ENCODE measurements at regions not wholly inside any gene's neighbourhood (a gene's known extent, or its start where the extent isn't known, plus 50 kb on each side); places are given as distances from the start of the nearest gene placed in this dataset.

DNA sequence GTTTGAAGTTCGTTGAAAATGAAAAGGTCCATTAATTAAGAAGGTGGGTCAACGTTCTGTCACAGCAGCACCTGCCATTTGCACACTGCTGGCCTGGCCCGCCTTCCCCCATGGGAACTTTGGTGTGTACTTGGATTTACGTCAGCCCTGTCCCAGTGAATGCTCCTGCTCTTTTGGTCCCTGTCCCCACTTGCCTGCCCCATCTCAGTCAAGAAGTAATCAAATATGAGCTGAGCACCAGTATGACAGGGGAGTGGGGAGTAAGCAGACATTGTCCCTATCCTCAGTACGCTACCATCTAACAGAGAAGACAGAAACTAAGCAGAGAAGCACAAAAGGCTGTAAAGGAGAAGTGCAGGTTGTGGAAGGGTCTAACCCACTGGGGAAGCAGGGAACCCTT, 65.1 kb downstream of the SLC4A3 start:
- DNase-seq: no peak

GRCh38 chr2:219695145-219695709, 67.8 kb downstream of the SLC4A3 start:
- DNase-seq: peak; percentile 63

DNA sequence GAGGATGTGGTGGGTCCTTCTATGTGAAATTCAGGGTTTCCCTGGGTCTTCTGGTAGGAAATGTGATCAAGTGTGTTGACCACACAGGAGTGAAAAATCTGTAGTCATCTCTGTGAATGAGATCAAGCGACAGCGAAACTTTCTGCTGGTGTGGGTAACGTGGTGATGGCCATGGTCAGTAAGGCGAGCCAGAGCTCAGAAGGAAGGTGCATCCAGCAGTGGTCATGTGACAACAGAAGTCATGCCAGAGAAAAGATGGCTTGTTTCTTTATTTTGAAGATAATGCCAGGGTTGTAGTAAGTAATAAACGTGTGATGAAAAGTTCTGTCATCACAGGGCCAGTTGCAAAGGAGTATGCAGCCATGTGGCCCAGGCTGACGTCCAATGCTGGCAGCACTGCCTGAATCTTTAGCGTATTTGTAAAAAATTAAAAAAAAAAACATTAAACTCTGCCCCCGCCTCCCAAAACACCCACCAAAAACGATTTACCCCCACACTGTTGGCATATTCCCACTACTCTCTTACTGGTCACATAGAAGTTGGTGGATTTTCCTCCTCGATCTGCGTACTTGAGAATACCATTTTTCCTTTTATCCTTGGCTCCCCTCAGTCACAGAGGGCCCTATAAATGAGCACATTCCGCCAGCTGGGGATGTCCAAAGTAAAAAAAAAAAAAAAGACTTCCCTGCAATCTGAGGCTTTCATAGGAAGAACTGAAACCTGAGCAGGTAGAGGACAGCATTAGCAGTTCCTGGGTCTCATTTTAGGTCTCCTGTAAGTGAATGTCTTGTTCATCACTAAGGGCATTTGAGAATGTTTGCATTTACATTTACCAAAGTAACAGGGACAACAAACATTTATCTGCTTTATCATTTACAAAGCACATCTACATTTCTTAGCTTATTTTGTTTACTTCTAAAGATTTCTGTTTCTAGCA, 70.6 kb downstream of the SLC4A3 start:
- DNase-seq: peak; percentile 79

- no peak for DNase-seq
Measured at GRCh38 chr2:219698748-219699439, 71.5 kb downstream of the SLC4A3 start.

DNA sequence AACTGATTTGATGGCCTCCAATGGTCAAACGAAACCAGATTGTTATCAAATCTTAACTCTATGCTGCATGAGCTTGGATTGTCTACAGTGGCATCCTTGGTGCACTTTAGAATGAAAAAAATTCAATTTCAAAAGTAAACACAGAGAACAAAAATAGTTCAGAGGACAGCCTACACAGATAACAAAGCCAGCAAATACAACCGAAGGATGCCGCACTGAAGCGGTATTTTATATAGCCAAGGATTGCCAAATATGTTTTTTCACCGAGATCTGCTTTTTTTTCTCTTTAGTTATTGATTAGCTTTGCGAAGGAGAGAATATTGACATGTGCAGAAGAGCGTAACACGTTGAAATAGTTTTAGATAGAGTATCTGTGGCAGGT, 72.0 kb downstream of the SLC4A3 start:
- DNase-seq: no peak

GRCh38 chr2:219701847-219702634, 74.6 kb downstream of the SLC4A3 start:
- DNase-seq: peak; percentile 77

GRCh38 chr2:219702796-219703545, 75.5 kb downstream of the SLC4A3 start:
- no peak for DNase-seq

DNA sequence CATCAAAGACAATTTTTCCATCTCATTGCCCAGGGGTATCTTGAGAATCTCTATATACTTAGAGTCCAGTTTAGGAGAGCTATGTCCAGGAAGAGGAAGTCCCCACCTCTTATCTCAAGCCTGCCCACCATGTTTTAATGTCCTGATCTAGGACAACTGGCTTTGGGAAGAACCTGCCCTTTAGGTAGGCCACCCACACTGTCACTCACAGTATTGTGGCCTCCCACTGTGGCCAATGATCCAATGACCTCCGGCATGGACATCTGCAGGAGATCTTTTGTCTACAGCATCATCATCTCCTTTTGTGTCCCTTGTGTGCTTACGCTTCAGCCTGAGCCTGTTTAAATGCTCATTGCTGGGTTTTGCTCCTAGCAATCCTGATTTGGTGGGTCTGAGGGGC, 77.4 kb downstream of the SLC4A3 start:
- DNase-seq: no peak

GRCh38 chr2:219706823-219707281, 79.4 kb downstream of the SLC4A3 start:
- DNase-seq: no peak

GRCh38 chr2:219707496-219708285, 80.3 kb downstream of the SLC4A3 start:
- DNase-seq: no peak

GRCh38 chr2:219709331-219709761, 81.9 kb downstream of the SLC4A3 start:
- peak; percentile 72 for DNase-seq

DNA sequence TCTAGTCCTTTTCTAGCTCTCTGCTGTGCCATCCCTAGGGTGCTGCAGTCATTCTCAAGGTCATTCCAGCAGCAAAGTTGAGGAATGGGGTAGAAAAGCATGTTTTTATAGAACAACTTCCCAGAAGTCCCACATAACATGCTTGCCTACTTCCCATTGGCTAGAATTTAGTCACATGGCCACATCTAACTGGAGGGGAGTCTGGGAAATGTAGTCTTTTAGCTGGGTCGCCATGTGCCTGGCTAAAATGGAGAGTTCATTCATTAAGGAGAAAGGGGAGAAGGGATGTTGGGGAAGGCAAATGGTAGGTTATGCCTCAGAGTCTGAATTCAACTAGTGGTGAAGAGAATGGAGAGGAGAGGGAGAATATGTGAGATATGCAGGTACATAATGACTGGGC, 85.7 kb downstream of the SLC4A3 start:
- no peak for DNase-seq

GRCh38 chr2:219714681-219715400, 87.4 kb downstream of the SLC4A3 start:
- no peak for DNase-seq

GRCh38 chr2:219718066-219718465, 90.6 kb downstream of the SLC4A3 start:
- no peak for DNase-seq

GRCh38 chr2:219719521-219719920, 92.1 kb downstream of the SLC4A3 start:
- DNase-seq: peak; percentile 39

DNA sequence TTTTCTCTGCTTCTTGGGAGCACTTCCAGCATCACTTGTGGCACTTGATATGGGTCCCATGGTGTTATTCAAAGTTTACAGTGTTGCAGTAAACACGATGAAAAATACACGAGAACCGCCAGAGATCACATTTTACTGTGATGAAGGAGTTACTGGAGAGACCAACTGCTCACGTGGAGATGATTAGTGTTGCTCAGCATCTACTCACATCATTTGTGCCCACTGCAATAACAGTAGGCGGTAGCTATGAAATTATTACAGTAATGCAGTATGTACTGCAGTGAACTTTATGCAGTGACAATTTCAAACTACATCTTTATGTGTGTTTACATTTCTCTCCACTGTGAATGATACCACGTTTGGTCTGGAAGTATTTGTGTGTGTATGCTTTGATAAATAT, 93.5 kb downstream of the SLC4A3 start:
- DNase-seq: no peak

- no peak for DNase-seq
Measured at GRCh38 chr2:219722276-219722879, 94.9 kb downstream of the SLC4A3 start.

DNA sequence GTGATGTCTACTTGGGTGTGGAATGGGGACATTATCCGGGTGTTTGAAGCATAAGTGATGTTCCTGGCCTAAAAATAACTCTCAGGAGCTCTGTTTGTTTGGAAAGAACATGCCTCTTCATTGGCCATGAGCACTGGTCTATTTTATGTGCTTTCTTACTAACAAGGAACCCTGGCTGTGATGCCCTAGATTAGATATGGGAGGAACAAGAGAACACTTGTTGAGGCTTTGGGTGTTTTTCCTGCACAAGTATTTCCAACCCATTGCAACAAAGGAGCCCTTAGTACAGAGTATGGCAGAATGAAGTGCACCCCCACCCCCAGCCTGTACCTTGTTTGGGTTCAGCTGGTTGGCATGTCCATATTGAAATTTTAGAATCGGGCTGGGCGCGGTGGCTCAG, 95.9 kb downstream of the SLC4A3 start:
- DNase-seq: no peak

DNA sequence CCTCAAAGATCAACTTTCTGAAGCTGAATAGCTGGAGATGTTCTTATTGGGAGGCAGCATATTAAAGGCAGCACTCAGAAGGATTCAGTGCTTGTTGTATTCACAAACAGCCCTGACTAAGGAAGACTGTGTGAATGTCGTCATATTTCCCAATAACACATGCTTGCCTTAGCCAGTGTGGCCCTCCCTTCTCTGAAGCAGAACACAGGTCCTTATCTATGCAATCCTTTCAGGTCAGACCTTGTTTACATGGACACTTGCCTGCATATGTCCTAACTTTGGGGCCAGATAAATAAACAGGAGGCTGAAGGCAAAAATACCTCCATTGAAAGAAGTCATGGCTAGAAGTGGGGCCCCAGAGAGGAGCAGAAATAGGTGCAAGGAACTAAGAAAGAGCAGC, 97.2 kb downstream of the SLC4A3 start:
- DNase-seq: no peak

DNA sequence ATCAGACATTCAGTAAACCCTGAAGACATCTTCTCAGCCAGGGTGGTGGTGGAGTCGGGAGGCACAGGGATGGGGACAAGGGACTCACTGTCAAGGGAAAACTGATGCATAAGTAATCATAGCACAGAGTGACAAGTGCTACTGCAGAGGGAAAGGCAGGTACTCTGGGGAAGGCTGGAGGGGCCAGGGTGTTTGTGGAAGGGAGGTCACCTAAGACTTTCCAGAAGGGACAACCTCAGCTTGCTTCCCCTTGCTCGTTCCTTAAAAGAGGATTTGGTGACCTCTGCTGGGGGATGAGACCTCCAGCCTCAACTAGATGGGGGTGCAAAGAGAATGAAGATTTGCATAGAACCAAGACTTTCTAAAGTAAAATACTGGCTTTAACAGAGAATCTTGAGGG, 99.5 kb downstream of the SLC4A3 start:
- no peak for DNase-seq
